ENCODE measurements at regions not wholly inside any gene's neighbourhood (a gene's known extent, or its start where the extent isn't known, plus 50 kb on each side); places are given as distances from the start of the nearest gene placed in this dataset.

GRCh38 chr7:86925221-86925620, 134.2 kb downstream of the ELAPOR2 start:
- Histone ChIP-seq H3K27me3 (no peaks in the 10 kb centered on the region), H3K9me3 (replicated peaks in 1 of 3) (no peaks in the 10 kb centered on the region), H3K36me3 (replicated peaks in 1 of 2) (no peaks in the 10 kb centered on the region), H3K27ac (no peak overlapping the region), H3K4me3 (no peak overlapping the region), H3K4me1 (replicated peaks in 1 of 2) (no peaks in the 10 kb centered on the region)
- intact Hi-C loops (cut with DNase I): loop anchor here (5.0 kb wide), 2 partner anchors 222 to 307 kb away; no protein-coding TSS in a partner anchor
- WGBS, 4 donors: 67 to 92% (median 76%) methylated on average over 1 of the region's 1 CpG
- DNase-seq: no peak
- TF ChIP-seq, protein P1, sequence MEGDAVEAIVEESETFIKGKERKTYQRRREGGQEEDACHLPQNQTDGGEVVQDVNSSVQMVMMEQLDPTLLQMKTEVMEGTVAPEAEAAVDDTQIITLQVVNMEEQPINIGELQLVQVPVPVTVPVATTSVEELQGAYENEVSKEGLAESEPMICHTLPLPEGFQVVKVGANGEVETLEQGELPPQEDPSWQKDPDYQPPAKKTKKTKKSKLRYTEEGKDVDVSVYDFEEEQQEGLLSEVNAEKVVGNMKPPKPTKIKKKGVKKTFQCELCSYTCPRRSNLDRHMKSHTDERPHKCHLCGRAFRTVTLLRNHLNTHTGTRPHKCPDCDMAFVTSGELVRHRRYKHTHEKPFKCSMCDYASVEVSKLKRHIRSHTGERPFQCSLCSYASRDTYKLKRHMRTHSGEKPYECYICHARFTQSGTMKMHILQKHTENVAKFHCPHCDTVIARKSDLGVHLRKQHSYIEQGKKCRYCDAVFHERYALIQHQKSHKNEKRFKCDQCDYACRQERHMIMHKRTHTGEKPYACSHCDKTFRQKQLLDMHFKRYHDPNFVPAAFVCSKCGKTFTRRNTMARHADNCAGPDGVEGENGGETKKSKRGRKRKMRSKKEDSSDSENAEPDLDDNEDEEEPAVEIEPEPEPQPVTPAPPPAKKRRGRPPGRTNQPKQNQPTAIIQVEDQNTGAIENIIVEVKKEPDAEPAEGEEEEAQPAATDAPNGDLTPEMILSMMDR (IDR thresholded peaks at IDR 0.05): no peak
- TF ChIP-seq POLR2A (IDR thresholded peaks at IDR 0.05): no peak

- H3K27me3 ChIP-seq: no peaks in the 10 kb centered on the region
- H3K9me3 ChIP-seq (replicated peaks in 1 of 3): no peaks in the 10 kb centered on the region
- TF ChIP-seq, protein P1 (IDR thresholded peaks at IDR 0.05): no peak
- TF ChIP-seq POLR2A (IDR thresholded peaks at IDR 0.05): no peak
- no peak overlapping the region for H3K4me3 ChIP-seq
- H3K27ac ChIP-seq: no peak overlapping the region
- H3K36me3 ChIP-seq (replicated peaks in 1 of 2): no peaks in the 10 kb centered on the region
- intact Hi-C loops (cut with DNase I): no loop called here
- H3K4me1 ChIP-seq (replicated peaks in 1 of 2): no peaks in the 10 kb centered on the region
- DNase-seq: no peak
Measured at GRCh38 chr7:86923527-86923926, 135.9 kb downstream of the ELAPOR2 start.

DNA sequence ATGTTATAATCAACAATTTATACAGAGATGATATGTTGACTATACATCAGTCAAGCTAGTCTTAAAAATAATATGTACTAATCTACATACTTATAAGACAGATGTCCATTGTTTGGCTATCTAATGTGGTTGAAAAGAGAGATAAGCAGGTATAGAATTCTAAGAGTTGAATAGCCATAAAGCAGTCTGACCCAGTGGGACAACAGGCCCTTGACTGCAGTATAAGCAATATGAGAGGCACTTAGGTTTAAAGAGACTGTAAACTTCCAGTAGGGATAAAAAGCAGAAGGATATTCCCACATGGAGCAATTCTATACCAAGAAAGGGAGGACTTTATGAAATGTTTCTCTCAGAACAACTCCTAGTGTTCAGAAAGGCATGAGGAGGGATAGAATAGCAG, 139.3 kb downstream of the ELAPOR2 start:
- Histone ChIP-seq H3K27me3 (no peaks in the 10 kb centered on the region), H3K9me3 (replicated peaks in 1 of 3) (no peaks in the 10 kb centered on the region), H3K4me3 (no peak overlapping the region), H3K36me3 (replicated peaks in 1 of 2) (no peaks in the 10 kb centered on the region), H3K4me1 (replicated peaks in 1 of 2) (no peaks in the 10 kb centered on the region), H3K27ac (no peak overlapping the region)
- intact Hi-C loops (cut with DNase I): no loop called here
- DNase-seq: no peak
- no peak for TF ChIP-seq POLR2A (IDR thresholded peaks at IDR 0.05)
- TF ChIP-seq, protein P1 (IDR thresholded peaks at IDR 0.05): no peak

DNA sequence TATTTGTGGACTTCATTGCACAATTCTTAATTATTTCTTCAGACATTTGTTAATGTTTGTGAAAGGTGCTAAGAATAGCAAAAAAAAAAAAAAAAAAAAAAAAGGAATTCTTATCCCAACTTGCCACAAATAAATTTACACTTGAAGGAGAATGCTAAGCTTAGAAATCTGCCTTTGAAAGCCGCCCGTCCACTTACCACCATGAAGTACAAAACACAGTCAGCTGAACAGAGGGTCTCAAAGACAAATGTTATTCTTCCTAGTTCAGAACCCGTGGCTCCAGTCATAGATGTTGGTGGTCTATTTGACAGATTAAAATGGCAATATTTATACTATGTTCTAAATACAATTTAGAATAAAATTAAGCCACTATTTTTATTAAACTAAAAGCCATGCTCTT, 141.2 kb downstream of the ELAPOR2 start:
- 71 to 81% (median 77%) methylated on average over 3 of the region's 3 CpGs for WGBS, 4 donors

More for the DNA sequence above, 141.2 kb downstream of the ELAPOR2 start:
- no peak overlapping the region for H3K4me3 ChIP-seq
- no peaks in the 10 kb centered on the region for H3K9me3 ChIP-seq (replicated peaks in 1 of 3)
- no peak for TF ChIP-seq POLR2A (IDR thresholded peaks at IDR 0.05)
- TF ChIP-seq, protein P1 (IDR thresholded peaks at IDR 0.05): no peak
- no peaks in the 10 kb centered on the region for H3K36me3 ChIP-seq (replicated peaks in 1 of 2)
- no peaks in the 10 kb centered on the region for H3K27me3 ChIP-seq
- no peak for DNase-seq
- no peaks in the 10 kb centered on the region for H3K4me1 ChIP-seq (replicated peaks in 1 of 2)
- intact Hi-C loops (cut with DNase I): no loop called here
- H3K27ac ChIP-seq: no peak overlapping the region

All from adrenal gland (tissue), 9 donors.